ENCODE measurements at regions not wholly inside any gene's neighbourhood (a gene's known extent, or its start where the extent isn't known, plus 50 kb on each side); places are given as distances from the start of the nearest gene placed in this dataset.
"Not testable (repeated sequence)": the region's sequence is repeated elsewhere in the genome, so short reads cannot be mapped to it uniquely, and the experiment has no call there.

- FAIRE-seq (no peak), DNase-seq (no peak)
- Histone ChIP-seq H3K9me3 (ENCODE audit: control insufficient read depth in 2 of 3, insufficient read depth in 1 of 3, low read length in 3 of 3) (no peaks in the 10 kb centered on the region), H3K4me1 (ENCODE audit: control insufficient read depth in 2 of 3, insufficient read depth in 2 of 3, low read depth in 1 of 3, low read length in 3 of 3) (no peaks in the 10 kb centered on the region), H3K27ac (ENCODE audit: low read depth in 2 of 2, low read length in 2 of 2) (no peak overlapping the region), H3K36me3 (ENCODE audit: control insufficient read depth in 2 of 3, insufficient read depth in 3 of 3, low read length in 3 of 3) (no peaks in the 10 kb centered on the region), H3K27me3 (ENCODE audit: control insufficient read depth, insufficient read depth, low read length) (no peaks in the 10 kb centered on the region), H3K9ac (ENCODE audit: low read length in 3 of 3) (no peak overlapping the region), H3K4me3 (ENCODE audit: low read length in 3 of 3) (no peak overlapping the region)
- TF ChIP-seq CTCF (IDR thresholded peaks at IDR 0.05; ENCODE audit: borderline replicate concordance, extremely low read depth, insufficient read depth), result no peak
- intact Hi-C loops (cut with DNase I), result loop anchor here (10.0 kb wide), 1 partner anchor 609 kb away; no protein-coding TSS in a partner anchor
These were observed 98.6 kb upstream of the CAB39 start for GRCh38 chr2:230614040-230614439.

- no peaks in the 10 kb centered on the region for H3K36me3 ChIP-seq (ENCODE audit: control insufficient read depth in 2 of 3, insufficient read depth in 3 of 3, low read length in 3 of 3)
- H3K9me3 ChIP-seq (ENCODE audit: control insufficient read depth in 2 of 3, insufficient read depth in 1 of 3, low read length in 3 of 3), result no peaks in the 10 kb centered on the region
- H3K27me3 ChIP-seq (ENCODE audit: control insufficient read depth, insufficient read depth, low read length), result no peaks in the 10 kb centered on the region
- intact Hi-C loops (cut with DNase I), result loop anchor here (10.0 kb wide), 1 partner anchor 610 kb away; no protein-coding TSS in a partner anchor
- no peak overlapping the region for H3K27ac ChIP-seq (ENCODE audit: low read depth in 2 of 2, low read length in 2 of 2)
- H3K4me3 ChIP-seq (ENCODE audit: low read length in 3 of 3), result no peak overlapping the region
- H3K4me1 ChIP-seq (ENCODE audit: control insufficient read depth in 2 of 3, insufficient read depth in 2 of 3, low read depth in 1 of 3, low read length in 3 of 3), result no peaks in the 10 kb centered on the region
- no peak for TF ChIP-seq CTCF (IDR thresholded peaks at IDR 0.05; ENCODE audit: borderline replicate concordance, extremely low read depth, insufficient read depth)
- FAIRE-seq (no peak), DNase-seq (no peak)
- H3K9ac ChIP-seq (ENCODE audit: low read length in 3 of 3), result no peak overlapping the region
These were observed 97.7 kb upstream of the CAB39 start for GRCh38 chr2:230614913-230615332.

- not testable (repeated sequence) for FAIRE-seq; H3K27ac ChIP-seq (ENCODE audit: low read depth in 2 of 2, low read length in 2 of 2)
- intact Hi-C loops (cut with DNase I), result loop anchor here (10.0 kb wide), 1 partner anchor 612 kb away; no protein-coding TSS in a partner anchor
These were observed 95.4 kb upstream of the CAB39 start for GRCh38 chr2:230617256-230617706.

GRCh38 chr2:230619491-230619890 is 93.2 kb upstream of the CAB39 start:
- no peaks in the 10 kb centered on the region for H3K9me3 ChIP-seq (ENCODE audit: control insufficient read depth in 2 of 3, insufficient read depth in 1 of 3, low read length in 3 of 3)
- no peak overlapping the region for H3K4me3 ChIP-seq (ENCODE audit: low read length in 3 of 3)

More at GRCh38 chr2:230617256-230617706, 95.4 kb upstream of the CAB39 start:
- H3K9ac ChIP-seq (ENCODE audit: low read length in 3 of 3); DNase-seq; H3K9me3 ChIP-seq (ENCODE audit: control insufficient read depth in 2 of 3, insufficient read depth in 1 of 3, low read length in 3 of 3); H3K27me3 ChIP-seq (ENCODE audit: control insufficient read depth, insufficient read depth, low read length); H3K4me3 ChIP-seq (ENCODE audit: low read length in 3 of 3); H3K4me1 ChIP-seq (ENCODE audit: control insufficient read depth in 2 of 3, insufficient read depth in 2 of 3, low read depth in 1 of 3, low read length in 3 of 3); H3K36me3 ChIP-seq (ENCODE audit: control insufficient read depth in 2 of 3, insufficient read depth in 3 of 3, low read length in 3 of 3): not testable (repeated sequence)

GRCh38 chr2:230625220-230625619 is 87.4 kb upstream of the CAB39 start:
- intact Hi-C loops (cut with DNase I); H3K27ac ChIP-seq (ENCODE audit: low read depth in 2 of 2, low read length in 2 of 2); H3K9ac ChIP-seq (ENCODE audit: low read length in 3 of 3); DNase-seq; H3K36me3 ChIP-seq (ENCODE audit: control insufficient read depth in 2 of 3, insufficient read depth in 3 of 3, low read length in 3 of 3); FAIRE-seq; H3K4me1 ChIP-seq (ENCODE audit: control insufficient read depth in 2 of 3, insufficient read depth in 2 of 3, low read depth in 1 of 3, low read length in 3 of 3); H3K4me3 ChIP-seq (ENCODE audit: low read length in 3 of 3); H3K27me3 ChIP-seq (ENCODE audit: control insufficient read depth, insufficient read depth, low read length); H3K9me3 ChIP-seq (ENCODE audit: control insufficient read depth in 2 of 3, insufficient read depth in 1 of 3, low read length in 3 of 3): not testable (repeated sequence)

More at GRCh38 chr2:230619491-230619890, 93.2 kb upstream of the CAB39 start:
- DNase-seq (peak in 2 of 5 donors; percentile 70), FAIRE-seq (no peak)
- Histone ChIP-seq H3K4me1 (ENCODE audit: control insufficient read depth in 2 of 3, insufficient read depth in 2 of 3, low read depth in 1 of 3, low read length in 3 of 3) (no peaks in the 10 kb centered on the region), H3K9ac (ENCODE audit: low read length in 3 of 3) (no peak overlapping the region), H3K36me3 (ENCODE audit: control insufficient read depth in 2 of 3, insufficient read depth in 3 of 3, low read length in 3 of 3) (no peaks in the 10 kb centered on the region), H3K27me3 (ENCODE audit: control insufficient read depth, insufficient read depth, low read length) (no peaks in the 10 kb centered on the region), H3K27ac (ENCODE audit: low read depth in 2 of 2, low read length in 2 of 2) (no peak overlapping the region)
- no peak for TF ChIP-seq CTCF (IDR thresholded peaks at IDR 0.05; ENCODE audit: borderline replicate concordance, extremely low read depth, insufficient read depth)
- intact Hi-C loops (cut with DNase I), result loop anchor here (10.0 kb wide), 1 partner anchor 615 kb away; no protein-coding TSS in a partner anchor

- FAIRE-seq, result not testable (repeated sequence)
These were observed 85.6 kb upstream of the CAB39 start for GRCh38 chr2:230627091-230627490.

More at GRCh38 chr2:230627091-230627490, 85.6 kb upstream of the CAB39 start:
- DNase-seq; H3K9me3 ChIP-seq (ENCODE audit: control insufficient read depth in 2 of 3, insufficient read depth in 1 of 3, low read length in 3 of 3); H3K36me3 ChIP-seq (ENCODE audit: control insufficient read depth in 2 of 3, insufficient read depth in 3 of 3, low read length in 3 of 3); H3K9ac ChIP-seq (ENCODE audit: low read length in 3 of 3); H3K4me1 ChIP-seq (ENCODE audit: control insufficient read depth in 2 of 3, insufficient read depth in 2 of 3, low read depth in 1 of 3, low read length in 3 of 3); H3K27me3 ChIP-seq (ENCODE audit: control insufficient read depth, insufficient read depth, low read length); H3K27ac ChIP-seq (ENCODE audit: low read depth in 2 of 2, low read length in 2 of 2); intact Hi-C loops (cut with DNase I); H3K4me3 ChIP-seq (ENCODE audit: low read length in 3 of 3): not testable (repeated sequence)
